OCI-LY1 (cell line): ENCODE measurements at regions not wholly inside any gene's neighbourhood (a gene's known extent, or its start where the extent isn't known, plus 50 kb on each side); places are given as distances from the start of the nearest gene placed in this dataset.

Experiments
- EZH2 ChIP-seq: fragments of 200-600 bp; sonication (generic), shearing (Covaris generic); IDR thresholded peaks from 2 replicates; pipeline ENCODE4 v1.8.0; 2017; ENCODE audit warnings: borderline replicate concordance, mixed run types, mild to moderate bottlenecking, antibody characterized with exemption, low read length, moderate library complexity, mixed read lengths
- TF ChIP-seq, protein P1 (sequence below): fragments of 200-600 bp; sonication (generic), shearing (Covaris generic); IDR thresholded peaks from 2 replicates; pipeline ENCODE4 v1.5.1; 2017; ENCODE audit warnings: mild to moderate bottlenecking, antibody characterized with exemption, low read length, moderate library complexity, mixed read lengths

DNA sequence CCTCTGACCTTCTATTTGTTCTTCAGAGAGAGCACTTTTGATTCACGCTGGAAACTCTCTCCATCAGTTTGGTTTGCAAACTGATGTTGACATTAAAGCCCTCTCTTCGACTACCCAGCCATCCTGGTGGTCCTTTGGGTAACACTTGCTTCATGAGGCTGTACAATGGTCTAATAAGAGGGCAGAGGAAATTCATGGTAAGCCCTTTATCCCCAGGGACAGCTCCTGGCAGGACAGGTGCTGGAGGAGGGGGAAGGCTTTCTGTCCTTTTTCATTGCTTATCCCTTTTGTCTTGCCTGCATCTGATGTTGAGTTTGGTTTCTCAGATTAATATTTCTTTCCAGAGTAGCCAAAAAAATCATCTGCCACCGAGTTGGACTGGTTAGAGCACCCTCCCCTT lies 52.1 kb upstream of the CD93 start:
- TF ChIP-seq, protein P1, sequence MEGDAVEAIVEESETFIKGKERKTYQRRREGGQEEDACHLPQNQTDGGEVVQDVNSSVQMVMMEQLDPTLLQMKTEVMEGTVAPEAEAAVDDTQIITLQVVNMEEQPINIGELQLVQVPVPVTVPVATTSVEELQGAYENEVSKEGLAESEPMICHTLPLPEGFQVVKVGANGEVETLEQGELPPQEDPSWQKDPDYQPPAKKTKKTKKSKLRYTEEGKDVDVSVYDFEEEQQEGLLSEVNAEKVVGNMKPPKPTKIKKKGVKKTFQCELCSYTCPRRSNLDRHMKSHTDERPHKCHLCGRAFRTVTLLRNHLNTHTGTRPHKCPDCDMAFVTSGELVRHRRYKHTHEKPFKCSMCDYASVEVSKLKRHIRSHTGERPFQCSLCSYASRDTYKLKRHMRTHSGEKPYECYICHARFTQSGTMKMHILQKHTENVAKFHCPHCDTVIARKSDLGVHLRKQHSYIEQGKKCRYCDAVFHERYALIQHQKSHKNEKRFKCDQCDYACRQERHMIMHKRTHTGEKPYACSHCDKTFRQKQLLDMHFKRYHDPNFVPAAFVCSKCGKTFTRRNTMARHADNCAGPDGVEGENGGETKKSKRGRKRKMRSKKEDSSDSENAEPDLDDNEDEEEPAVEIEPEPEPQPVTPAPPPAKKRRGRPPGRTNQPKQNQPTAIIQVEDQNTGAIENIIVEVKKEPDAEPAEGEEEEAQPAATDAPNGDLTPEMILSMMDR = no peak
- TF ChIP-seq EZH2 = no peak
